NCI-H345 treated with DMSO at 0.1 percent for 48 hours (cell line): ENCODE measurements at regions not wholly inside any gene's neighbourhood (a gene's known extent, or its start where the extent isn't known, plus 50 kb on each side); places are given as distances from the start of the nearest gene placed in this dataset.

ENCODE experiments used
- DNase-seq: peaks from one replicate; lab custom pipeline; 2025; ENCODE audit not compliant: unreplicated experiment; lab: John Stamatoyannopoulos, UW

DNA sequence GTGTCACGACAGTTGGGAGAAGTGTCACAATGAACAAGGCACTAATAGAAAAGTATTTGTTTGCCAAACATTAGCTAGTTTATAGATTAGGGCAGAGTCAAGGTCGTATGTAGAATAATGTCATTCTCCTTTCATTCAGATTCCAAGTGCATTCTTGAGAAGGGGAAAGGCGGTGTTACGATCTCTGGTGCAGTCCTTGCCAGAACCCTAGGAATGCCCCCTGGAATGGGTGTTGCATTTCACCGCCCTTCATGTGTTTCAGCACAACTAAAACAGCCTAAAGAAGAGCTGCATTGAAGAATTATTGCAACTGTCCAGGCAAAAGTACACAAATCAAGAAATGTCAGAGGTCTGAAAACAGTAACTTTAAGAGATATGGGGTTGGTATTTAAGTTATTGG, 721.0 kb upstream of the WWC1 start:
- no peak for DNase-seq

- DNase-seq: no peak
Measured at GRCh38 chr5:167571824-167572223, 719.6 kb upstream of the WWC1 start.

GRCh38 chr5:167573370-167574127, 717.9 kb upstream of the WWC1 start:
- DNase-seq: no peak

DNA sequence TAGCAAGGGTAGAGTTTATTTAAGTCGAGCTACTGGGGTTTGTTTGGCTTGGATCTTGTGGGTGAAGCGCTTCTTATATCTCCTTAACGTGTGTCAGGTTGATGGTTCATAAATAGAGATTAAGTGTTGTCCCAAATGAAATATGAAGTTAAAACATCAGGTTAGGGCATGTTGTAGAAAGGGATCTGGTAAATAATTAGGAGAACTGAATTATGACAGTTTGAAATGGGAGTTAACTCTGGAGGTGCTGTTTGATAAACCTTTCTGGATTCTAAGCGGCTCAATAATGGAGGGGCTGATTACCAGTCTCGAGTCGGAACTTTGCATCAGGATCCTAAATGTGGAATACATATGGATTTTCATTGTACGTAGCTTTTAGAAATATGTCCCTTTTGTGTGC, 717.0 kb upstream of the WWC1 start:
- DNase-seq: no peak

DNA sequence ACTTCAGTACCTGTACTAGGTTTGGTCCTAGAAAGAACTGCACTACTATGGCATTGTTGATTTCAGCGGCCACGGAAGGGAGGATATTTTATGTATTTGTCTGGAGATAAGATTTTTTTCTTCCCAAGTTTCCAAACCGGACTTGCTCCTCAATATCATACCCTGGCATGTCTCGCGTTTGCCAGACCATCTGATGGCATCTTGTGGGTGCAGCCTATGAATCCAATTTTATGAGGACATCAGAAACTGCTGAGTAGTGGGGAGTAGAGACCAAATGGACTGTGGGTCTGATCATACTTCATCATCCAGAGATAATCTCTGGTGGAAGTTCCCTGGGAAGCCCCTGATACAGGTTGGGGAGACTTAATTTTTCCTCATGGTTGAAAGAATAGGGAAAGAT, 716.1 kb upstream of the WWC1 start:
- no peak for DNase-seq

DNA sequence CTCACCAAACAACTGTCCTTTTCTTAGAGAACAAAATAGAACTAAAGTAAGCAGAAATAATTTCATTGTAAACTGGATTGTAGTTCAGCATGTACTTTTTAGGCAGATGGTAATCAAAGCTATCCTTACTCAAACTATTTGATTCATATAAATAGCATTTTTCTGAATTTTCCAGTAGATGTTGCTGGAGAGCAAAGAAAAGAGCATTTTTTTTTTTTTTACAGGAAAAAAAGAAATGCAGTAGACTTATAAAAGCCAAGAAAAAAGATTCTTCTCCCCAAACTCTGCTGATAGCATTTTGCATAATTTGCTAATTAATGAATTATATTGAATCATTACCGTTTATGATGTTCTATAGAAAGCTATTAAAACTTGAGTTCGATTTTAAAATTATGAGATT, 715.3 kb upstream of the WWC1 start:
- no peak for DNase-seq

DNA sequence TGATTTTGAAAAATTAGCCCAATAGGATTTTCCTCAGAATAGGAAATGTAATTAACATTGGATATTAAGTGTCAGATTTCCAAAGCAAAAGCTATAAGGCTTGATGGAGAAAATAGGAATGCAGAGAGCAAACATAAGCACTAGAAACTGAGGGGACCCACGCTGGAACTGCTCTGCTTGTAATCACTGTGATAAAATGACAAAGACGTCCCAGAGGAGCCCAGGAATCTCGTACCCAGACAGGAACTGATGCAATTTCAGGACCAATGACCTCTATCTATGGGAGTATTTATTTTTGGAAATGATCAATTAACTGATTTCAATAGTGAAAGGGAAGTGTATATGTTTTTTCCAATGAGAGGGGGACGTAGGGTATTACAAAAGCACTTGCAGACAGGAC, 714.5 kb upstream of the WWC1 start:
- no peak for DNase-seq

GRCh38 chr5:167577616-167578015, 713.8 kb upstream of the WWC1 start:
- no peak for DNase-seq

- DNase-seq: no peak
Measured at GRCh38 chr5:167578977-167579692, 712.3 kb upstream of the WWC1 start.

DNA sequence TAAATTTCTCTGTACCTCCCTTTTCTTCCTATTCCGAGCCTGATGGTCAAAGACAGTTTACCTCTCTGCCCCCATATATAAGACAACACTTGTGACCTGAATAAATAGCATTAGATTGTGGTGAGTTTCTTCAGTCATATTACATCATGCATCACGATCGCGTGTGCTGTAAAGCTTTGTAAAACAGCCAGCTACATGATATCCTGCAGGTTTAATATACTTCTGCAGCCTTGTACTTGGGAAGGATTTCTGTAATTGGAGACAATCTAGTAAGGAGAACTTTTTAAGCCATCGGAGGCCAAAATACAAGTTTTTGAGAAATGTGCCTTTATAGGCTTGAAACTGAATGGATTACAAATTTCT, 711.8 kb upstream of the WWC1 start:
- DNase-seq: no peak

DNA sequence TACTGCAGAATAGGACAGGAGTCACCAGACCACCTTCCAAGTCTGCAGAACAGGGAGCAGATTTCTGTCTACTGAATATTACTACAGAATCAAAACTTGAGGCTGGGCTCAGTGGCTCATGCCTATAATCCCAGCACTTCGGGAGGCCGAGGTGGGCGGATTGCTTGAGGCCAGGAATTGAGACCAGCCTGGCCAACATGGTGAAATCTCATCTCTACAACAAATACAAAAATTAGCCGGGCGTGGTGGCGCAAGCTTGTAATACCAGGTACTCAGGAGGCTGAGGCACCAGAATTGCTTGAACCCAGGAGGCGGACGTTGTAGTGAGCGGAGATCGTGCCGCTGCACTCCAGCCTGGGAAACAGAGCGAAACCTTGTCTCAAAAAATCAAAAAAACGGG, 710.8 kb upstream of the WWC1 start:
- no peak for DNase-seq

GRCh38 chr5:167582283-167582682, 709.2 kb upstream of the WWC1 start:
- no peak for DNase-seq

DNA sequence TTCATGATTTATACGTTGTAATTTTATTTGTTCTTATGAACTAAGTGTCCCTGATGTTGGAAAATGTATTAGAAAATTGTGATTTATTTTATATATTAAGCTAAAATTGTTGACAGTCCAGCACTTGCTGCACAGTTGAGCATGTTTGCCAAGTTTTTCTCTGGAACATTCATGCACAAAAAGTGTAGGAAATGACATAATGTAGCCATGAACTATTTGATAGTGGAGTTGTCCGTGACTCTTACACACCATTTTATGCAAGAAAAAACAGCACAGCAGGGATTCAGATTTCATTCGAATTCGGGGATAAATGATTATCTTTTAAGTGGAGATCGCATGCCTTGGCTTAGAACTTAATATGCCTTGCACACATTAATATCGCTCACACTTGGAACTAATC, 708.6 kb upstream of the WWC1 start:
- no peak for DNase-seq

- no peak for DNase-seq
Measured at GRCh38 chr5:167585184-167585583, 706.3 kb upstream of the WWC1 start.

DNA sequence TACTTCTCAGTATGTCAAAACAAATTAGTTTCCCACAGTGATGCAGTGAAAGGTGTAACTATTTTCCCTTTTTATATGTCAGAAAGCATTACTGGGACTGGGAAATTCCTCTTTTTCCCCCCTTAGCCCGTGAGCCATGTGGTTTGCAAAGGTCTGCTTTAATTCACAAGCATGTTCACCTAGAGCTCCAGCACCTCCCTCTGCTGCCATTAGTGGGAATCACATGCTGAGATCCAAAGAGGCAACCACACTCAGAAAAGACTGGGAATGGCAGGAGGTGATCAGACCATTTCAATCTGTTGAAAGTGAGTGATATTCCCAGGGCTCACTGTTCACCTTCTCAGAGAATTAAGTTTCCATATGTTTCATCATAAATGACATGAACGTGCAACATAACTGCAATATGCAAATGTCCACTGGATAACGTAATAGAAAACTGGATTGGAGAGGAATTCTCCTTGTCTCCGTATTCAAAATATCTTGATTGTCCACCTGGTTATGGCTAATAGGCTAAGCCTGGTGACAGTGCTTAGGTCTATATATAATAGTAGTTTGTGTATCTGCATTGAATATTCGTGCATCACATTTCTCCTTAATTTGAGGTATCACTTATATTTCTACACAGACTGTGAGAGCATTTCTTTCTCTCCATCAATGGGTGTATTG, 703.5 kb upstream of the WWC1 start:
- no peak for DNase-seq

- no peak for DNase-seq
Measured at GRCh38 chr5:167592114-167592513, 699.3 kb upstream of the WWC1 start.

DNA sequence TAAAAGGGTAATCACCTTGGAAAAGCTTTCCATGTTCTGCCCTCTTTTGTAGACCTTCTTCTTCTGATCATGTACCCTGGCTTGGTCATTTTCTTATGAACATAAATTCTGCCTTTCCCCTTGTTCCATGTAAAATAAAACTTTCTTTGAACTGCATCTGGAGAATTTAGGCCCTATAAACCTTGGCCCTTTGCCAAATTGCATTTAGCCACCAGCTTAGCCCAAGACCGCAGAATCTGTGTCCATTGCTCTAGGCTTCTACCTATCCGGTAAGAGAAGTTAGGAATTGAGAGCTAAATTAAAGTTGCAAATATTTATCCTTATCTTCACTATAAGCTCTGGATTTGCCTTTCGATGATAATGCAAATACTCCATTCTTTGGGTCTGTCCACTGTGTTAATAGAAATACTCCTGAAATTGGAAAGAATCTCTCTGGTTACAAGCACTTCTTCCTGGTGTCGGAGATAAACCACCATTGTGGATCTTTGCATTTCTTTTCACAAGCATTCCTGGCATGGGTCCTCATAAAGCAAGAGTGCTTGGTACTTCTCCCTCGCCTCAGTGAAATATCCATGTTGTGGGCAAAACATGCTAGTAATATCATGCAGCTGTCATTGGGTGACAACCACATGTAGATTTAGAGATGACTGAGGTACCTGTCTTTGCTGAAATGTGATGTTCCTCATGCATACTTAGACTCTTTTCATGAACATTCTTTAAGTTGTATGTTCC, 698.0 kb upstream of the WWC1 start:
- DNase-seq: no peak

DNA sequence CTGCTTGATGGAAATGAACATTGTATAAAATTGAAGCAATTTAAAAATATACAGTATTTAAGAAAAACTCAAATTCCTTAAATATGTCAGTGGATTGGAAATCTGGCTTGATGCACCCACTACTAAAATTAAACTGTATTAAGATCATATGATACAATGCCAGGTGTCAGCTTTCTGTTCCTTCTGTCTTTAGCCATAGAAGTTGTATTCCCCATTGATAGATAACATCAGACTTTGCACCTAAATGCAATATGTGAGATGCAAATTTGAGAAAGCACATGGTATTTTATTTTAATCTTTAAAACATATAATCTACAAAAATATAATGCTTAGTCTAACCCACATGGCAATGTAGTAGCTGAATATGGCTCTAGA, 697.4 kb upstream of the WWC1 start:
- DNase-seq: no peak

GRCh38 chr5:167594750-167595149, 696.7 kb upstream of the WWC1 start:
- DNase-seq: no peak

DNA sequence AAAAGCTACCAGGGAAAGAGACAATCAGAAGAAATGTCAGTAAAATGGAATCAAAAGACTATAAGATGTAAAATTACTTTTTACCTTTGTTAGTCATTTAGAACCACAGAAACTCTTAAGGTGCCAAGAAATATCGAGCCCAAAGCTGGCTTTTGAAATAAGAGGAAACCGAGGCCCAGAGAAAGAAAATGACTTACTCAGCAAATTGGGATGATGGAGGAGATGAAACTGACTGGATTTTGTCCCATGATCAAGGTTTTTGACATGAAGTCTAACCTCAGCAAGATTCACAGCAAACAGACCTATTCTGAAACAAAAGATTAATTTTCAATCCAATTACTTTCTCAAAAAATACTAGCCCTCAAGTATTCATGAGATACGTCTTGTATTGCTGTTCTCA, 696.2 kb upstream of the WWC1 start:
- DNase-seq: no peak

DNA sequence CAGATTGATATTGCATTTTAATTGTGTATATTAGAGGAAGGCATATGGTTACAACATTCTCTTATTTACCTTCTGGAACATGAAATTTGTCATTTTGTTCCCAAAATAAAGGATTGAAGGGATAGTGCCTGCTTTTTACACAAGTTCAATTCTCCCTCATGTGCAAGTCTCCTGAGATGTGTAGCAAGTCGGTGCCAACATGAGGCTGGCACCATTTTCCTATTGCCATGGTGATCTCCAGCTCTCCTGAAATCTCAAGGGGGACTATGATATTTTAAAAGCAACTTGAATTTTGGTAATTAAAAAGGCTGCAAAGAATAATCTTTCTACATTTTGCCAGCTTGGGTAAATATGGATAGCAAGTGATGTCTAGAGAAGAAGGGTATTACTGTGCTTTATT, 693.3 kb upstream of the WWC1 start:
- no peak for DNase-seq

DNA sequence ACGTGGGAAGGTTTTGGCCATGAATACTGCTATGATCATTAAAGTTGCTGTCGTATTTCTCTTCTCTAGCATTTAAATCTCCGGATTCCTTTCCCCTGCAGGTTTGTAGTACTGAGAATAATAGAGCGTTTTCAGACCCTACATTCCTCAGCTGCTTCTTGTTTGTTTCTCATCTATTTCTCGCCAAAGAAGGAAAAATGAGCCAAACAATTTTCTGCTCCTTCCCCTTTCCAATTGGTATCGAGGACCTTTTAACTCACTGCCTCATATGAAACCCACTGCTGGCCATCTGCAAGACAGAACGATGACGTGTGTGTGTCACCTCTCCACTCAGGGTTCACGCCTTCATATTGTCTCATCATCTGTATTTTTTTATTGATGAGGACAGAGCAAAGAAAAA, 689.4 kb upstream of the WWC1 start:
- DNase-seq: no peak
